NCI-H2171 treated with DMSO at 0.1 percent for 48 hours (cell line): ENCODE measurements at regions not wholly inside any gene's neighbourhood (a gene's known extent, or its start where the extent isn't known, plus 50 kb on each side); places are given as distances from the start of the nearest gene placed in this dataset.

ENCODE experiments used
- DNase-seq: peaks from one replicate; lab custom pipeline; 2025; lab: John Stamatoyannopoulos, UW

GRCh38 chr4:71691416-71692073, 92.3 kb downstream of the GC start:
- no peak for DNase-seq

GRCh38 chr4:71689822-71690221, 94.1 kb downstream of the GC start:
- DNase-seq, result no peak

GRCh38 chr4:71687056-71687455, 96.8 kb downstream of the GC start:
- no peak for DNase-seq

- no peak for DNase-seq
These were observed 97.9 kb downstream of the GC start for GRCh38 chr4:71685975-71686374.

GRCh38 chr4:71683309-71683708, 100.6 kb downstream of the GC start:
- no peak for DNase-seq

GRCh38 chr4:71680706-71681105, 103.2 kb downstream of the GC start:
- DNase-seq, result no peak

- no peak for DNase-seq
These were observed 106.3 kb downstream of the GC start for GRCh38 chr4:71677568-71677967.

- DNase-seq, result no peak
These were observed 114.6 kb downstream of the GC start for GRCh38 chr4:71669291-71669690.

GRCh38 chr4:71665358-71665757, 118.5 kb downstream of the GC start:
- no peak for DNase-seq

- no peak for DNase-seq
These were observed 119.5 kb downstream of the GC start for GRCh38 chr4:71664366-71664765.

- DNase-seq, result no peak
These were observed 120.1 kb downstream of the GC start for GRCh38 chr4:71663780-71664179.

GRCh38 chr4:71659979-71660378, 123.9 kb downstream of the GC start:
- DNase-seq, result no peak

- peak; percentile 35 for DNase-seq
These were observed 135.0 kb downstream of the GC start for GRCh38 chr4:71648923-71649322.

- DNase-seq, result no peak
These were observed 135.4 kb downstream of the GC start for GRCh38 chr4:71648448-71648847.

- no peak for DNase-seq
These were observed 144.5 kb downstream of the GC start for GRCh38 chr4:71639380-71639779.

GRCh38 chr4:71635139-71635748, 148.6 kb downstream of the GC start:
- peak; percentile 35 for DNase-seq

- DNase-seq, result no peak
These were observed 149.5 kb downstream of the GC start for GRCh38 chr4:71634364-71634763.

GRCh38 chr4:71630803-71631202, 153.1 kb downstream of the GC start:
- no peak for DNase-seq

GRCh38 chr4:71625005-71625404, 158.9 kb downstream of the GC start:
- DNase-seq, result no peak
